HG03095 (cell line): ENCODE measurements at regions not wholly inside any gene's neighbourhood (a gene's known extent, or its start where the extent isn't known, plus 50 kb on each side); places are given as distances from the start of the nearest gene placed in this dataset.

ENCODE experiments used
- ATAC-seq: cut with Tn5 transposase; IDR thresholded peaks from one replicate; pipeline ENCODE4 v1.9.1; 2021; ENCODE audit warnings: moderate library complexity; ENCODE audit not compliant: unreplicated experiment

DNA sequence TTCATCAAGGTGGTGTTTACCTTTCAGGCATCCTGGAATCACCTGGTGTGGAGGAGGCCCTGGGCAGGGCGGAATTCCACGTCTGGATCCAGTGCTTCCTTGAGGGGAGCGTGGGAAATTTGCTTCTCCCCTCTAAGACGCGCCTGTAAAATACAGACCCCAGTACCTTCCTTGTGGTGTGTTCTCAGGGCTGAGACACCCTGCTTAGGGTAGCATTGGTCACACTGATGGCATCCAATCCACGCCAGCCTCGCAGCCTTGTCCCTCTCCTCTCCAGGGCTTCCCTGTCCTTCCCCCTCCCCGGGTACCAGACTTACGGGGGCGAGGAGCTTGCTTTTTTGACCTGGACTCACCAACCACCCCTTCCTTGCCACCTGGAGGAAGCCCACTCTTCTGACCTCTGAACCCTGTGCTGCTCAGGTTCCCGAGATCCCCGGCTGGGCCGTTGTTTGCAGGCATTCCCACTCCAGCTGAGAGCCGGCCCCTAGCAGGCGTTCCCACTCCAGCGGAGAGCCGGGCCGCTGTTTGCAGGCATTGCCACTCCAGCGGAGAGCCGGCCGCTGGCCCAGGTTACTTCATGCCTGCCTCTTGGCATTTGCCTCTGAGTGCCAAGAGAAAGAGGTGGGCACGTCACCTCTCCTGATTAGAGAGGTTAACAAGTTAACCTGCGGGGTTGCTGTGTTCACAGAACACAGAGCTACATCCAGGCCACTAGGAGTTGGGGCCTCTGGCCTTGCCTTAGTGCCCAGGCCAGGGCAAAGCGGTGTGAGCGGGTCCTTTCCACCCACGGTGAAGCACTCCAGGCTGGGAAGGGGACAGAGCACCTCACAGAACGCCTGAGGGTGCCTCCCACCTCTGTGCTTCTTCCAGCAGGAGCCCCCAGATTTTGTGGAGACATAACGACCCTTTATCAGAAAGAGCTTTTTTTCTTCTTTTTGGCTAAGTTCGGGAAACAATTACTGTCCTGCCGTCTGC is 254.0 kb upstream of the PPP2R2D start:
- ATAC-seq = no peak

DNA sequence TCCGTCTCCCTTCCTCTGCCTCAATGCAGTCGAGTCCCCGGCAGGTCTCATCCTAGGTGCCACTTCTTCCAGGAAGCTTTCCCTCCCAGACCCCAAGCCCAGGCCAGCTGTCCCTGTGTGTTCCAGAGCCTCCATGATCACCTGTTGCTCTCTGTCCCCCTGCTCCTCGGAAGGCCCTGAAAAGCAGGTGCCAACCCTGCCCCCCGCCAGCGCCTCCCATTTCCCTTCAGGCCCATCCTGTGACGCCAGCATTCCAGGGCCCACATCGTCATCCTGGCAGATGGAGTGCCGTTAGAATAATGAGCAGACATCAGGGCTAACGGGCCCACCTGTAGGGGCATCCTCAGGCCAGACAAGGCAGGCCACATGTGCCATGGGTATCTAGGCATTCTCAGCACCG is 253.0 kb upstream of the PPP2R2D start:
- ATAC-seq = no peak

DNA sequence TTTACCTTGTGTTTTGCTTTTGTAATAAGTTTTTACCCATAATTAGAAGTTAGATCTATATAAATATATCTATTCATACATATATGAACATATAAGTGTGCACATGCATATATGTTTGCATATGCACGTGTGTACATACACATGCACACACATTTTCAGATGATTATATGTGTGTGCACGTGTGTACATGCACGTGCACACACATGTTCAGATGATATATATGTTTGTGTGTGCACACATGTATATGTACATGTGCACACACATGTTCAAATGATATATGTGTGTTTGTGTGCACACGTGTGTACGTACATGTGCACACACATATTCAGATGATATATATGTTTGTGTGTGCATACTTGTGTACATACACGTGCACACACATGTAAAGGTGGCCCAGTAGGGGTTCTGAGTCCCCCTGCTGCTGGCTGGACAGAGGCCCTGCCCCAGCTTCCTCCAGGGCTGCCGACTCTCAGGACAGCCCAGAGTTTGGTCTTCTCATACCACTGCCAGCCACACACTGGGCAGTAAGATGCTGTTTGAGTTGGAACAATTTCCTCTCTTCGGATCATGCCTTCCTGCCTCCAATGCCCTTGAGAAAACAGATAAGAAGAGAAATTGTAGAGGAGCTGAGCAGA is 252.3 kb upstream of the PPP2R2D start:
- ATAC-seq = no peak

DNA sequence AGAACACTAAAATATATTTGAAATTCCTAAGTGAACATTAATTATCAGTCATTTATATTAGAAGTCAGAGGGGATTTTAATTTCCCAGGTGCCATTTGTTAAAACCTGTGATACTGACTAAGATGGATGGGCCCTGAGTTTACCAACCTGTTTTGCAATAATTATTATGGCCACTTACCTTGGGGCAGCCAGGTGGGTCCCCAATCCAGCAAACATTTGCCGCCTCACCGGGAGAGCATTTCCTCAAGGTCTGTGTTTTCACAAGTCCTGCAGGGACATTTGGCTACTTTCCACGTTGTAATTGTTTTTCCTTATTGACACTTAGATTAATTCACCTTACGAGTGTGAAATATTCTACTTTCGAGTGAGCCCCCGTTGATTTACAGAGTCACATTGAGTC is 251.2 kb upstream of the PPP2R2D start:
- no peak for ATAC-seq

DNA sequence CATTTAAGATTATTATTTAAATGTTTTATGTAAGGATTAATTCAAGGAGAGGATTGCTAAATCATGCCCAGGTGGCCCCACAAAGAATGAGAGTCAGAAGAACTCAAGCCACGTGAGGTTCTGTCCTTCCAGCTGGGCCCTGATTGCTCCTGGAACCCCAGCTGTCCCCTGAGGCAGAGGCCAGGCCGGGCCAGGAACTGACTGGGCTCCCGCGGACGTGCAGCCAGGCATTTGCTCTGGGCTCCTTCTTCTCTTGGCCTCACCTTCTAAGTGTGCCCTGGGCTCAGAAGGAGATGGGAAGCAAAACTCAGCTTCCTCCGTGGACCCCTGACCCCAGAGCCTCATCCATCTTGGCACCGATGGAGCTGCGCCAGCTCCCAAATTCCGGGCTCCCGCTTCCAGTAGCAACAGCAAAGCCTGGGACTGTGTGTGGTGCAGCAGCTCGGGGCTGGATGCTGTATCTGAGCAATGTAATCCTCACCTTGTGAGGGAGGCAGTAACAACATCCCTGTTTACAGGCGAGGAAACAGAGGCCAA is 250.6 kb upstream of the PPP2R2D start:
- no peak for ATAC-seq

DNA sequence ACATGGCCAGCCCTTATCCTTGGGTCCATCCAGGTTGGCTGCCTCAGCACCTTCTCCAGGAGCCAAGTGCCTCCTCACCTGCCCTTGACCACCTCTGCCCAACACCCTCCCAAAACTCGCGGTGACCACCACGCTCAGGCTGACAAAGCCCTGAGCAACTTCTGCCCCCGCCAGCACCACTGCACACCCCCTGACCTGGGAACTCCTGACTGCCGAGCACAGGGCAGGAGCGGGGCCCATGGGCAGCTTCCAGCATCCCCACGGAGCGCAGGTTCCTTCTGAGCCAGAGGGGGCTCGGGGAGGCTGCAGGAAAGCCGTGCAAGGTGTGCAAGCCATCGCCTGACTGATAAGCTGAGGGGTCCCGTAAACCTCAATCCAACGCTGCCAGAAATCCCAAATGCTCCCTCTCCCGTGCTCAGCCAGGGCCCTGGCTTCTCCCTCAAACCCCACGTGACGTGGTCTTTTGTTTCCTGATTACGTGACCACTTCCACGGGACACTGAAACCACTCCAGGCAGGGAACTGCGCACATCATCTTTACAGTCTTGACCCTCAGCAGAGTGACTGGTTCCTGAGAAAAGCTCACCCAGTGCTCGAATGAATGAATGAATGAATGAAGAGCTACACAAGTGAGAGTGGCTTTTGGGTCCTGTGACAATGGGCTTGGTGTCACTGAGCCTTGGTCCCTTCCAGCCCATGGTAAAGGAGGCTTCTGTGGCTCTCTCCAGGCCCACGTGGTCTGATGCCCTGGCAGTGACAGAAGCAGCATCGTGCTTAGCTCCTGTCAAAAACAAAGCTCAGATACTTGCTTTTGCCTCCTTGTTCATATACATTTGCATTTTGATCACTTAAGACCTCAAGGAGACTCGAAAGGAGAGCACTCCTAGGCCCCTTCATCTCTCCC is 249.8 kb upstream of the PPP2R2D start:
- ATAC-seq = no peak

DNA sequence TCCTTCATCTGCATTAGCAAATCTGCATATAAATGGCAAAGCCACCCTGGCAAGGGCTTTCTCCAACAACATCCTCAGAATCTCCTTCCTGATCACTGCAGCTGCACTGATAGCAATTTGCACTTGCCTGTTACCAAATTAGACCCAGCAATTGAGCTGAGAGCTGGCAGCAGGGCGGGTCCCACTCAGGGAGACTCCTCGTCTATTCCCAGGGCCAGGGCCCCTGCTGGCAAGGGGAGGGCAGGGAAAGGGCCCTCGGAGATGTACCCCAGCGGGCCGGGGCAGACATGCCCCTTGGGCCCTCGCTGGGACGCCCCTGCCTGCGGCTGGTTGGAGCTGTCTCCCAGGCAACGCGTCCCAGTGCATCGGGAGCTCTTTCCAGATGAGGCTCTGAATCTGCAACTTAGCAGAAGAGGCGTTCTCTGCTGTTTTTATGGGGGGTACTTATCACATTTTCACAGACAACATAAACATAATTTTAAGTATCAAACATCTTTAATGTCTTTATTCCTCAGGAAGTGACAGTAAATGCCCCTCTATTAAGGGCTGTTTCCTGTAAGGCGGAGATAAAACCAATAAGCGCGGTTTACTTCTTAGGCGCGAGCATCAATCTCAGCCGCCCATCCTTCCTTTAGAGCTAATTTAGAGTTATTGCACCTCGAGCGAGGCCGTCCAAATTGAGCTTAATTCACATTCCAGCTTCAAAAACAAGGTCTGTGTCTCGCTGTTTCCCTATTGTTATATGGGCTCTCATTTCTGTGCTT is 249.0 kb upstream of the PPP2R2D start:
- no peak for ATAC-seq

DNA sequence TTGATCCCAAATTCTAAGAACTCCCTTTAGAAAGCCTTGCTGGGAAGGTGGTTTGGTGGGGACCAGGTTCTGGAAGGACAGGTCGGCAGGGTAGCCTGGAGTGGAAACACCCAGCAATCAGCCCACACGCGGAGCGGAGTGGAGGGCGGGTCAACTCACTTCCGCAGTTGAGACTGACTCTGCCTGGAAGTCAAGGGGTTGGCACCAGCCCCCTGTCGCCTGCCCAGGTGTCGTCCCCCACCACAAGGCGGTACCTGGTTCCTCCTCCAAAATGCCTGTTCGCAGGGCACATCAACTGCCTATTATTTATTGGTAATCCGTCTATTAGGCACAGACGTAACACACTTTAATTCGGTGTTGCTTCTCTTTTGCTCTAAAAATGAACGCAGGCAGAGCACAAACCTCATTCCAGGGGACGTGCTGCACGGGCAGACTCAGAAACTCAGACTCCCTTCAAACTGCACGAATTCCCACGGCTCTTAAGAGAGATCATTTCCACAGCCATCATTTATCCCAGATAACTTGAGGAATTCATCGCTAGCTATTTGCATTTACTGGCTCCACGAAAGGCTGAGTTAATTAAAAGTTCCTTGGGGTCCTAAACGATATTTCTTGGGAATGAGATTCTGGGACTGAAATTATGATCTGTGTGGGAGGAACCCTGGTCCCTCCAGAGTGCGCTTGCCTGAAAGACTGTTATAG is 248.2 kb upstream of the PPP2R2D start:
- ATAC-seq = no peak

DNA sequence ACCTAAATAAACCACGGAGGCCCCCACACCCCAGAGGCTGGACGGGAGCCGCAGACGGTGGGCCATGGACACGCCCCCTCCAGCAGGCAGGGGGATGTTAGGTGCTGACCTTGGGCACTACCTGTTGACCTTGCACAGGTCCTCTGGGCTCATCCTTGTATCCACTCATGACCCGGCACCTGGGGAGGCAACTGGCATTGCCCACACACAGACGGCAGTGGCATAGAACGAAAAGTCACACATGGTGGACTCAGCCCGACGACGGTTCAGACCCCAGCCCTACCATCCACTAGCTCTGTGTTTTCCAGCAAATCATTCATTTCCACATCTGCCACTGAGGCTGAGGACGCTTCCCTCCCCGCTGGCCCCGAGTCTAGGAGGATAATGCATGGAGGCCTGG is 247.7 kb upstream of the PPP2R2D start:
- no peak for ATAC-seq

DNA sequence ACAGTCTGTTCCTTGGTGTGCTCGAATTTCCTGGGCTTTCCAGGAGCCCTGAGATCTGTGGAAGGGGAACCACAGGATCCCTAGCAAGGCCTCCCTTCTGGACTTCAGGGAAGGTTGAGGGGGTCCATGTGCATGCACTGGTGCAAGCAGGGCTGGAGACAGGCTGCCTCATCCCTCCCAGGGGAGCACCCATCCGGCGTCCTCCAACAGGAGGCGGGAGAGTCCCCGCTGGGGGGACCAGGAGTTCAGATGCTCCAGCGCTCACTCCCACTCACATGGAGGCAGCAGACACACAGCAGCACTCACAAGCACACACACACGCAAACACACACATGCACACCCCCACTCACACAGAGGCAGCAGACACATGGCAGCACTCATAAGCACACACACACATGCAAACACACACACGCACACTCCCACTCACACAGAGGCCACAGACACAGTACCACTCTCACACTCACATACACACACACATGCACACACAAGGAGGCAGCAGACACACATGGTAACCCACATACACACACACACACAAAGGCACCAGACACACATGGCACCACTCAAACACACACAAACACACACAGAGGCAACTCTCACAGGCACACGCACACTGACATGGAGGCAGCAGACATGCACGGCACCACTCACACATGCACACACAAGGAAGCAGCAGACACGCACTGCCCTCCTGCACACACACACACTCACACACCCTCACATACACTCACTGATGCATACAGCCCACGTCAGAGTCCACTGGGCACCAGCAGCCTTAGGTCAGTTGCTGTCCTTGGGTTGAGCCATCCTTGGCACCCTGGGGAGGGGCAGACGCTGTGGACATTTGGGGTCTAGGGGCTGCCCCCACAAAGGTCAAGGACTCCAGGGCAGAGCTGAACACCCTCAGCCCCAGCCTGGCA is 247.0 kb upstream of the PPP2R2D start:
- ATAC-seq = no peak

DNA sequence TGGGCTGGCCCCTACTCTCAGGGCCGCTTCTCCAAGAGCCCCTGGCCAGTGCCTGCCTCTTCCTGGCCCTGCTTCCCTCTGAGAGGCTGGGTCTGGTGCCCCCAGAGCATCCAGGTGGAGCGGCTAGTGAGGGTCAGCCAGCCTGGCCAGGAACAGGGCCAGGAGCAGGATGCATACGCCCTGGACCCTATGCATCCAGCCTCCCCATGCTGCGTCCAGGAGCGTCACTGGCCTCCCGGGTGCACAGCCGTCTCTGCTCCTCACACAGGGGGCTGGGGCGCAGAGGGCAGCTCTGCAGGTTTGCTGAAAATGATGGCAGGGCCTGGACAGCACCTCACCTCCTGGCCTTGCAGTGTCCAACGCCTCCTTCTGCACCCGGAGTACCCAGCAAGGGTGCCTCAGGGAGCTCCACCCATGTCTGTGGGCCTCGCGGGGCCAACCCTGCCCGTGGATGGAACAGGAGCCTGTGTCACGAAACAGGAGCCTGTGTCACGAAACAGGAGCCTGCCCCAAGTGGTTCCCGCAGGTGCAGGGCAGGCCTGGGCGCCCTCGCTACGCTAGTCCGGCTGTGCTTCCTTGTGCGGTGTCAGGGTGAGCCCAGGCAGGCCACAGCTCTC is 246.2 kb upstream of the PPP2R2D start:
- no peak for ATAC-seq

DNA sequence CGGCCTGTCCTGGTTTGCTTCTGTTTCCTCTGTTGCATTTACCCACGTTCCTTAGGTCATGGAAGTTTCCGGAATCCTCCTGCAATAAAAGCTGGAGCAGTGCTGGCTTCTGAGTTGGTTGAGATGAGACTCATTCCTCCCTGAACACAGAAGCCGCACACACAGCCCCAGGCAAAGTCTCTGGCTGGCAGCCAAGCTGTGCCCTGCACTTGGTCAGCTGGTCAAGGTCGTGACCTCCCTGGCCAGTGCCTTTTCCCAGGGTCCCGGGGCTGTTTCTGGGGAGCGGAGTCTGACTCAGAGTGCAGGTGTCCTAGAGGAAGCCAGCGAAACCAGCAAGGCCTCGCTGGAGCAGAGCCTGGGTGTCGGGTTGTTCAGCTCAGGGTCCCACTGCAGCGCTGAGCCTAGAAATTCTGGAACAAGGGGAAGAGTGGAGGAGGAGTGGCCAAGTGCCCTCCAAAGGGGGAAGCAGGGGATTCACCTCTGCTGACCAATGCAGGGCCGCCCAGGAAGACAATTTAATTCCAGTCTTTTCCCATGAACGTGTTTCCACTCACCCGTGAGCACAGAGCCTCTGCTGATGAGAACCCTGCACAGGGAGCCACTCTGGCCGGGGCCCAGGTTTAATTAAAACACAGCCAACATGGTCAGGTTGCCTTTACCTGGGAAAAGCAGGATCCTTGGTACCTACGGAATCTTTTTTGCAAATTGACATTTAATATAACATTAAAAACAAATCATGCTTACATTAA is 245.5 kb upstream of the PPP2R2D start:
- no peak for ATAC-seq

DNA sequence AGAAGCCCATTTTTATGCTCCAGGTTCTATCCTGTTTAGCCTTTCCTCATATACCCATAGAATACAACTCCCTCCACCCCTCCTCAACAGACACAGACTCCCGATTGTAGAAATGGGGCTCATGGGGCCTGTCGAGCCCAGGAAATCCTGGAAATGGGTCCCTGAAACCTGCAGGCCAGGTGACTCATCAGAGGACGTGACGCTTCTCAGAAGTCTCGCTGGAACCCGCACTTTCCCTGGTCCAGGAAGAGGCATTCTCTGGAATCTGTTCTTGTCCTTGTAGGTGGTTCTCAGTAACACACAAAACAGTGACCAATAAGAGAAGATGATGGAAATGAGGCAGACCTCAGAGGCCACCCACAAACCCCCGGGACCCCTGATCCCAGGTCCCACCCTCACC is 244.8 kb upstream of the PPP2R2D start:
- no peak for ATAC-seq

DNA sequence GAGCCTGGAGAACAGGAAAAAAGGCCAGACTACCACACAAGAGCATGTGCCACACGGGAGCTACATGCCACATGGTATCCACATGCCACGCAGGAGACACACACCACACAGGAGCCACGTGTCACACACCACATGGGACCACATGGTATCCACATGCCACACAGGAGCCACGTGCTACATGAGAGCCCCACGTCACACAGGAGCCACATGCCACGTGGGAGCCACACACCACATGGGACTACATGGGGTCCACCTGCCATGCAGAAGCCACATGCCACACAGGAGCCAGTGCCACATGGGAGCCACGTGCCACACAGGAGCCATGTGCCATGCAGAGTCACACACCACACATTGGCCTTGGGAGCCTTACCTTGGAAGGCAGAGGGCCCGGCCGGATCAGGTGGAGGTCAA is 244.4 kb upstream of the PPP2R2D start:
- ATAC-seq = no peak

DNA sequence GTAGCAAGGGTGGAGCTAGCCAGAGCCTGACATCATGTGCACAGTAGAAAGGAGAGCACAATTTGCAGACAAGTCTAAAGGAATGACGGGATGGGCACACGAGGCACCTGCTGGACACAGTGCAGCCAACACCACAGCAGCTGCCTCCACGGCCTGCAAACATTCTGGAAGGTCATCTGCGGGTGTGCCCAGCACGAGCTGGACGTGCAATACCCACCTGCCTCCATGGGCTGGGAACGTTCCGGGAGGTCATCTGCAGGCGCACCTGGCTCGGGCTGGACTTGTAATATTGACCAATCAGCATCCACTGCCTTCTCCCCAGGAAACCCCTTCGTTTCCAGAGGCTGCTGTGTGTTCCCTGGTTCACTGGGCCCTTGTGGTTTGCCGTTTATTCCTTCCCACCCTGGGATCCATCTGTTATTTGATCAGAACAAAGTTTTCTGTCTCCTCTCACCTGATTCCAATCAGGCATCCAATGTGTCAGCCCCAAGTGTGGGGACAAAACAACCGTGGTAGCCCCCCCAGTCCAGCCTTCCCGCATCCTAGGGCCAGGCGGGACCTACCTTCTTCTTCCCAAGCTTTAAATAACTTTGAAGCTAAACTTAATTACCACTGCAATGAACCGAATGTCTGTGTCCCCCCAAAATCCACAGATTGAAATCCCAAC is 243.4 kb upstream of the PPP2R2D start:
- ATAC-seq = no peak

DNA sequence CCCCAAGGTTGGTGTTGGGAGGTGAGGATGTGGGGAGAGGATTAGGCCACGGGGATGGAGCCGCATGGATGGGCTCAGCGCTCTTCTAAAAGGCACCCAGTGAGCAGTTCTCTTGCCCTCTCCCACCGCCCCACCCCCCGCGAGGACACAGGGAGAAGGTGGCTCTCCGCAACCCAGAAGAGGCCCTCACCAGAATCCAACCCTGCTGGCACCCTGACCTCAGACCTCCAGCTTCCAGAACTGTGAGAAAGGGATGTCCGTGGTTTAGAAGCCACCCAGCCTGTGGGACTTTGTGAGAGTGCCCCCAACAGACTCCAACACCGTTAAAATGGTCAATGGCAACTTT is 242.8 kb upstream of the PPP2R2D start:
- ATAC-seq = no peak

DNA sequence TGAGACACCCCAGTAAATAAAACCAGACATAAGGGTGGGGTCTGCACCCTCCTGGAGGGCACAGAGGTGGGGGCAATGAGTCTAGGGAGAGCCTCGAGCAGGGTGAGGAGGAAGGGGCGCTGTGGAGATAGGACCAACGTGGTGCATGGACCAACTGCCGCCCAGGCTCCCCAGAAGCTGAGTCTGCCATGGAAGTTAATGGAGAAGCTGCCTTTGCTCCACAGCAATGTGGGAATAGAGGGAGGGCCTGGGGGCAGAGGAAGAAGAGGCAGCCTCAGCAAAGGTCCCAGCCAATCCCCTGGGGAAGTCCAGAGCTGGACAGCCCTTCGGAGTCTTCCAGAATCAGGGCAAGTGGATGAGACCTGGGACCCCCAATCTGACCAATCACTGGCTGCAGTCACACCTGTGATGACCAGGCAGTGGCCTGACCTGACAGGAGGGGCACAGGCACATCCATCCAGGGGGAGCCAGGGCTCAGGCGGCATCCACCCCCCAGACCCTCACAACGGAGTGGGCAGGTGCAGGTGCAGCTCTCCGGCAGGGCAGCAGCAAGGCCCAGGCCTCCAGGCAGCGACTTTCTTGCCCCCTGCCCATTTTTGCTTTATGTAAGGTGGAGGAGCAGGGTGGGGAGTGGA is 242.2 kb upstream of the PPP2R2D start:
- ATAC-seq = no peak
